ENCODE measurements at regions not wholly inside any gene's neighbourhood (a gene's known extent, or its start where the extent isn't known, plus 50 kb on each side); places are given as distances from the start of the nearest gene placed in this dataset.

GRCh38 chr13:89294115-89294867, 1623.1 kb downstream of the SLITRK5 start:
- TF ChIP-seq POLR2A (IDR thresholded peaks at IDR 0.05) (no peak), POLR2AphosphoS5 (IDR thresholded peaks at IDR 0.05) (no peak), EP300 (IDR thresholded peaks at IDR 0.05) (no peak), CTCF (IDR thresholded peaks at IDR 0.05) (no peak)
- Histone ChIP-seq H3K4me3 (no peak overlapping the region), H3K27ac (no peak overlapping the region), H3K4me1 (no peaks in the 10 kb centered on the region), H3K27me3 (no peaks in the 10 kb centered on the region), H3K9me3 (peaks cover 0 to 2% (median 0%) of the 10 kb centered on the region in 4 donors), H3K36me3 (no peaks in the 10 kb centered on the region)
- WGBS, 2 donors, result 75 to 80% methylated on average over 10 of the region's 10 CpGs
- DNase-seq, result no peak
- intact Hi-C loops (cut with DNase I), result no loop called here

- intact Hi-C loops (cut with DNase I), result no loop called here
- Histone ChIP-seq H3K27me3 (no peaks in the 10 kb centered on the region), H3K36me3 (no peaks in the 10 kb centered on the region), H3K9me3 (no peaks in the 10 kb centered on the region), H3K27ac (no peak overlapping the region), H3K4me3 (no peak overlapping the region), H3K4me1 (no peaks in the 10 kb centered on the region)
- TF ChIP-seq CTCF (IDR thresholded peaks at IDR 0.05), result no peak
- no peak for TF ChIP-seq POLR2A (IDR thresholded peaks at IDR 0.05)
- no peak for TF ChIP-seq EP300 (IDR thresholded peaks at IDR 0.05)
- no peak for TF ChIP-seq POLR2AphosphoS5 (IDR thresholded peaks at IDR 0.05)
- WGBS, 2 donors, result 70 to 81% methylated on average over 2 of the region's 2 CpGs
- no peak for DNase-seq
These were observed 1636.1 kb downstream of the SLITRK5 start for GRCh38 chr13:89307278-89307677.

GRCh38 chr13:89310943-89311672, 1639.9 kb downstream of the SLITRK5 start:
- no peaks in the 10 kb centered on the region for H3K9me3 ChIP-seq
- H3K4me3 ChIP-seq, result no peak overlapping the region
- no peaks in the 10 kb centered on the region for H3K4me1 ChIP-seq
- 58 to 64% methylated on average over 4 of the region's 4 CpGs for WGBS, 2 donors
- no peak for DNase-seq
- H3K36me3 ChIP-seq, result no peaks in the 10 kb centered on the region
- H3K27ac ChIP-seq, result no peak overlapping the region
- intact Hi-C loops (cut with DNase I), result no loop called here
- no peak for TF ChIP-seq CTCF (IDR thresholded peaks at IDR 0.05)
- no peak for TF ChIP-seq EP300 (IDR thresholded peaks at IDR 0.05)
- TF ChIP-seq POLR2AphosphoS5 (IDR thresholded peaks at IDR 0.05), result no peak
- TF ChIP-seq POLR2A (IDR thresholded peaks at IDR 0.05), result no peak
- H3K27me3 ChIP-seq, result no peaks in the 10 kb centered on the region

- 16 to 50% methylated on average over 1 of the region's 1 CpG for WGBS, 2 donors
- no peak for TF ChIP-seq POLR2A (IDR thresholded peaks at IDR 0.05)
- no peak for TF ChIP-seq CTCF (IDR thresholded peaks at IDR 0.05)
- no peak for TF ChIP-seq POLR2AphosphoS5 (IDR thresholded peaks at IDR 0.05)
- no peak for TF ChIP-seq EP300 (IDR thresholded peaks at IDR 0.05)
- H3K27ac ChIP-seq, result no peak overlapping the region
- no peak for DNase-seq
- intact Hi-C loops (cut with DNase I), result no loop called here
- H3K36me3 ChIP-seq, result no peaks in the 10 kb centered on the region
- no peak overlapping the region for H3K4me3 ChIP-seq
- no peaks in the 10 kb centered on the region for H3K4me1 ChIP-seq
- no peaks in the 10 kb centered on the region for H3K27me3 ChIP-seq
- no peaks in the 10 kb centered on the region for H3K9me3 ChIP-seq
These were observed 1644.1 kb downstream of the SLITRK5 start for GRCh38 chr13:89315287-89315686.

Measured in sigmoid colon (tissue), 6 donors.